ENCODE measurements at regions not wholly inside any gene's neighbourhood (a gene's known extent, or its start where the extent isn't known, plus 50 kb on each side); places are given as distances from the start of the nearest gene placed in this dataset.

GRCh38 chr11:15871904-15872626 lies 484.3 kb downstream of the SOX6 start:
- Histone ChIP-seq H3K4me1 (ENCODE audit: control insufficient read depth in 1 of 2, low read depth in 2 of 2) (no peaks in the 10 kb centered on the region), H3K27ac (no peak overlapping the region), H3K4me3 (no peak overlapping the region), H3K36me3 (no peaks in the 10 kb centered on the region), H3K9me3 (no peaks in the 10 kb centered on the region), H3K27me3 (replicated peaks; ENCODE audit: insufficient read depth) (no peaks in the 10 kb centered on the region)
- TF ChIP-seq, protein P1, sequence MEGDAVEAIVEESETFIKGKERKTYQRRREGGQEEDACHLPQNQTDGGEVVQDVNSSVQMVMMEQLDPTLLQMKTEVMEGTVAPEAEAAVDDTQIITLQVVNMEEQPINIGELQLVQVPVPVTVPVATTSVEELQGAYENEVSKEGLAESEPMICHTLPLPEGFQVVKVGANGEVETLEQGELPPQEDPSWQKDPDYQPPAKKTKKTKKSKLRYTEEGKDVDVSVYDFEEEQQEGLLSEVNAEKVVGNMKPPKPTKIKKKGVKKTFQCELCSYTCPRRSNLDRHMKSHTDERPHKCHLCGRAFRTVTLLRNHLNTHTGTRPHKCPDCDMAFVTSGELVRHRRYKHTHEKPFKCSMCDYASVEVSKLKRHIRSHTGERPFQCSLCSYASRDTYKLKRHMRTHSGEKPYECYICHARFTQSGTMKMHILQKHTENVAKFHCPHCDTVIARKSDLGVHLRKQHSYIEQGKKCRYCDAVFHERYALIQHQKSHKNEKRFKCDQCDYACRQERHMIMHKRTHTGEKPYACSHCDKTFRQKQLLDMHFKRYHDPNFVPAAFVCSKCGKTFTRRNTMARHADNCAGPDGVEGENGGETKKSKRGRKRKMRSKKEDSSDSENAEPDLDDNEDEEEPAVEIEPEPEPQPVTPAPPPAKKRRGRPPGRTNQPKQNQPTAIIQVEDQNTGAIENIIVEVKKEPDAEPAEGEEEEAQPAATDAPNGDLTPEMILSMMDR (IDR thresholded peaks at IDR 0.05) = no peak
- ATAC-seq (ENCODE audit: insufficient number of reproducible peaks, low FRiP score, low read depth) (no peak), DNase-seq (ENCODE audit: low spot score) (no peak)

DNA sequence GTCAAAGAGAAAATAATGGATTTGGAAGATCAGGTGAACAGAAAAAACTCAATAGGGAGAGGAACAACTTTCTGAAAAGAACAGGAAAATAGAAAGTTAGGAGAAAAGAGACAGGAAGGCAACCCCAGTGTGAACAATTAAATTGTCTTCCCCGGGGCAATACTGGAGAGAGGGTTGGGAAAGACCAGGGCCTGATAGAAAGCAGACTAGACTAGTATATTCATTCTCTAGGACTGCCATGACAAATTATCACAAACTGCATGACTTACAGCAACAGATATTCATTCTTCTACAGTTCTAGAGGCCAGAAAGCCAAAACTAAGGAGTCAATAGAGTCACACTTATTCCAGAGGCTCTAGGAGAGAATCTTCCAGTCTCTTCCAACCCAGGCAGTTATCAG lies 482.8 kb downstream of the SOX6 start:
- ATAC-seq (ENCODE audit: insufficient number of reproducible peaks, low FRiP score, low read depth) (no peak), DNase-seq (ENCODE audit: low spot score) (no peak)
- TF ChIP-seq, protein P1 (IDR thresholded peaks at IDR 0.05) = no peak
- Histone ChIP-seq H3K27me3 (replicated peaks; ENCODE audit: insufficient read depth) (no peaks in the 10 kb centered on the region), H3K27ac (no peak overlapping the region), H3K4me3 (no peak overlapping the region), H3K36me3 (no peaks in the 10 kb centered on the region), H3K4me1 (ENCODE audit: control insufficient read depth in 1 of 2, low read depth in 2 of 2) (no peaks in the 10 kb centered on the region), H3K9me3 (no peaks in the 10 kb centered on the region)

- no peak overlapping the region for H3K27ac ChIP-seq
- no peak for ATAC-seq (ENCODE audit: insufficient number of reproducible peaks, low FRiP score, low read depth)
- H3K9me3 ChIP-seq = no peaks in the 10 kb centered on the region
- TF ChIP-seq, protein P1 (IDR thresholded peaks at IDR 0.05) = no peak
- H3K36me3 ChIP-seq = no peaks in the 10 kb centered on the region
- H3K27me3 ChIP-seq (replicated peaks; ENCODE audit: insufficient read depth) = no peaks in the 10 kb centered on the region
- H3K4me1 ChIP-seq (ENCODE audit: control insufficient read depth in 1 of 2, low read depth in 2 of 2) = no peaks in the 10 kb centered on the region
- no peak for DNase-seq (ENCODE audit: low spot score)
- H3K4me3 ChIP-seq = no peak overlapping the region
These were observed 481.6 kb downstream of the SOX6 start for GRCh38 chr11:15874704-15875103.

GRCh38 chr11:15875393-15875792 lies 481.0 kb downstream of the SOX6 start:
- DNase-seq (ENCODE audit: low spot score) (no peak), ATAC-seq (ENCODE audit: insufficient number of reproducible peaks, low FRiP score, low read depth) (no peak)
- Histone ChIP-seq H3K27me3 (replicated peaks; ENCODE audit: insufficient read depth) (no peaks in the 10 kb centered on the region), H3K27ac (no peak overlapping the region), H3K4me1 (ENCODE audit: control insufficient read depth in 1 of 2, low read depth in 2 of 2) (no peaks in the 10 kb centered on the region), H3K4me3 (no peak overlapping the region), H3K9me3 (no peaks in the 10 kb centered on the region), H3K36me3 (no peaks in the 10 kb centered on the region)
- TF ChIP-seq, protein P1 (IDR thresholded peaks at IDR 0.05) = no peak

- no peaks in the 10 kb centered on the region for H3K9me3 ChIP-seq
- no peaks in the 10 kb centered on the region for H3K4me1 ChIP-seq (ENCODE audit: control insufficient read depth in 1 of 2, low read depth in 2 of 2)
- no peak overlapping the region for H3K27ac ChIP-seq
- H3K36me3 ChIP-seq = no peaks in the 10 kb centered on the region
- TF ChIP-seq, protein P1 (IDR thresholded peaks at IDR 0.05) = no peak
- no peaks in the 10 kb centered on the region for H3K27me3 ChIP-seq (replicated peaks; ENCODE audit: insufficient read depth)
- DNase-seq (ENCODE audit: low spot score) = no peak
- no peak overlapping the region for H3K4me3 ChIP-seq
- ATAC-seq (ENCODE audit: insufficient number of reproducible peaks, low FRiP score, low read depth) = no peak
These were observed 480.4 kb downstream of the SOX6 start for GRCh38 chr11:15875943-15876342.

All from thoracic aorta (tissue), 2 donors.